GM23248 (cell line): ENCODE measurements at regions not wholly inside any gene's neighbourhood (a gene's known extent, or its start where the extent isn't known, plus 50 kb on each side); places are given as distances from the start of the nearest gene placed in this dataset.

Experiments used
- EZH2 ChIP-seq: fragments of 200-600 bp; sonication (generic); IDR thresholded peaks from 2 replicates; pipeline ENCODE4 v1.6.1; 2018; ENCODE audit warnings: antibody characterized with exemption, mild to moderate bottlenecking; ENCODE audit not compliant: insufficient read depth, poor library complexity, severe bottlenecking
- EZH2phosphoT487 ChIP-seq: fragments of 200-600 bp; sonication (generic); IDR thresholded peaks from 2 replicates; pipeline ENCODE4 v1.6.1; 2018; ENCODE audit warnings: antibody characterized with exemption, moderate library complexity, mild to moderate bottlenecking, low read depth; ENCODE audit not compliant: insufficient read depth

DNA sequence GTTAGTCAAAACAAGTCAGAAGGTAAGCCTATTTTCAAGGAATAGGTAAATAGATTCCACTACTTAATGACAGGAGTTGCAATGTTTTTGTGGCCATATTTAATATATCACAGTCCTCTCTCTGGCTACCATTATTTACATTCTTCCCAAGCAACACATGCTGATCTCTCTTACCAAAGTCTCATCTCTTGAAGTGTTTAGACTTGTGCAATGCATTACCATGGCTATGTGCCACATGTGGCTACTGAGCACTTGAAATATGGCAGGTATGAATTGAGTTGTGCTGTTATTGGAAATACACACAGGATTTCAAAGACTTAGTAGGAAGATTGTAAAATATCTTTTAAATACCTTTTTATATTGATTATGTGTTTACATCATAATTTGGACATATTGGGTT, 262.4 kb upstream of the PDE3A start:
- TF ChIP-seq EZH2 (no peak), EZH2phosphoT487 (no peak)
